ENCODE measurements at regions not wholly inside any gene's neighbourhood (a gene's known extent, or its start where the extent isn't known, plus 50 kb on each side); places are given as distances from the start of the nearest gene placed in this dataset.

DNA sequence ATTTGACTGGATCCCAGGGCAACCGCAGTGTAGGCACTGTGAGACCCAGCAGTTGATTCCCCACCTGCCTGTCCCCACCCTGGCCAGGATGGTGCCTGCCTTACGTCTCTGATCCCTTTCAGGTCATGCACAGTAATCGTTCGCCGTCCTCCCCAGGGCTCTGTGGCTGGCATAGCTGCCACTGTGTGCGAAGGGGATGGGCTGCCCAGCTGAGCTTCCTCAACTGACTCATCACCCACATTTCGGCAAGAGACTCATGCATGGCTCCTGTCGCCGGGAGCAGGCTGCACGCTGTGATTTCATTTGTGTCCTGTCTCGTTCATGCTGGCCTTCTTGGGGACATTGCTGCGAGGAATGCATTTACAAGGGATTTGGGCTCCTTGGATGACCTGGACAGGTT lies 252.4 kb downstream of the KLF6 start:
- TF ChIP-seq, protein P1, sequence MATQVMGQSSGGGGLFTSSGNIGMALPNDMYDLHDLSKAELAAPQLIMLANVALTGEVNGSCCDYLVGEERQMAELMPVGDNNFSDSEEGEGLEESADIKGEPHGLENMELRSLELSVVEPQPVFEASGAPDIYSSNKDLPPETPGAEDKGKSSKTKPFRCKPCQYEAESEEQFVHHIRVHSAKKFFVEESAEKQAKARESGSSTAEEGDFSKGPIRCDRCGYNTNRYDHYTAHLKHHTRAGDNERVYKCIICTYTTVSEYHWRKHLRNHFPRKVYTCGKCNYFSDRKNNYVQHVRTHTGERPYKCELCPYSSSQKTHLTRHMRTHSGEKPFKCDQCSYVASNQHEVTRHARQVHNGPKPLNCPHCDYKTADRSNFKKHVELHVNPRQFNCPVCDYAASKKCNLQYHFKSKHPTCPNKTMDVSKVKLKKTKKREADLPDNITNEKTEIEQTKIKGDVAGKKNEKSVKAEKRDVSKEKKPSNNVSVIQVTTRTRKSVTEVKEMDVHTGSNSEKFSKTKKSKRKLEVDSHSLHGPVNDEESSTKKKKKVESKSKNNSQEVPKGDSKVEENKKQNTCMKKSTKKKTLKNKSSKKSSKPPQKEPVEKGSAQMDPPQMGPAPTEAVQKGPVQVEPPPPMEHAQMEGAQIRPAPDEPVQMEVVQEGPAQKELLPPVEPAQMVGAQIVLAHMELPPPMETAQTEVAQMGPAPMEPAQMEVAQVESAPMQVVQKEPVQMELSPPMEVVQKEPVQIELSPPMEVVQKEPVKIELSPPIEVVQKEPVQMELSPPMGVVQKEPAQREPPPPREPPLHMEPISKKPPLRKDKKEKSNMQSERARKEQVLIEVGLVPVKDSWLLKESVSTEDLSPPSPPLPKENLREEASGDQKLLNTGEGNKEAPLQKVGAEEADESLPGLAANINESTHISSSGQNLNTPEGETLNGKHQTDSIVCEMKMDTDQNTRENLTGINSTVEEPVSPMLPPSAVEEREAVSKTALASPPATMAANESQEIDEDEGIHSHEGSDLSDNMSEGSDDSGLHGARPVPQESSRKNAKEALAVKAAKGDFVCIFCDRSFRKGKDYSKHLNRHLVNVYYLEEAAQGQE (IDR thresholded peaks at IDR 0.05; ENCODE audit: insufficient read depth in 1 of 2, low read depth in 2 of 2, low read length in 2 of 2): no peak
- no peak for TF ChIP-seq FOXP2 (optimal IDR thresholded peaks at IDR 0.05; ENCODE audit: borderline replicate concordance, extremely low read depth, extremely low read length, insufficient read depth)
- TF ChIP-seq SIN3A (IDR thresholded peaks at IDR 0.05; ENCODE audit: borderline replicate concordance, insufficient read depth, low read length): no peak
- TF ChIP-seq TAF1 (IDR thresholded peaks at IDR 0.05; ENCODE audit: borderline replicate concordance, insufficient read depth, low read length): no peak
- no peak for TF ChIP-seq POLR2AphosphoS5 (IDR thresholded peaks at IDR 0.05; ENCODE audit: low read depth, low read length)

DNA sequence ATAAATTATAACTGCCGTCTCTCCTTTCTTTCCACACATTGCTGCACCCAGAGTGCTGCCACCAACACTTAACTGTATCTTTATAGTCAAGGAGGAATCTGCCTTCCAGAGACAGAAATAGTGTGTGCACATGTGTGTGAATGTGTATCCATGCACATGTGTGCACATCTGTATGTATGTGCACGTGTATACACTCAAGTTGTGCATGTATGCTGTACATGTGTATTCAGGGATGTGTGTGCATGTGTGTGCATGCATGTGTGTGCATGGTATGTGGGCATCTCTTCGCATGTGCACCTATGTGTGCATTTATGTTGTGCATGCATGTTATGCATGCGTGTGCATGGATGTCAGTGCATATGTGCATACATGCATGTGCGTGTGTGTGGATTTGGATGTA lies 253.3 kb downstream of the KLF6 start:
- no peak for TF ChIP-seq TAF1 (IDR thresholded peaks at IDR 0.05; ENCODE audit: borderline replicate concordance, insufficient read depth, low read length)
- TF ChIP-seq, protein P1 (IDR thresholded peaks at IDR 0.05; ENCODE audit: insufficient read depth in 1 of 2, low read depth in 2 of 2, low read length in 2 of 2): no peak
- TF ChIP-seq SIN3A (IDR thresholded peaks at IDR 0.05; ENCODE audit: borderline replicate concordance, insufficient read depth, low read length): no peak
- TF ChIP-seq FOXP2 (optimal IDR thresholded peaks at IDR 0.05; ENCODE audit: borderline replicate concordance, extremely low read depth, extremely low read length, insufficient read depth): no peak
- no peak for TF ChIP-seq POLR2AphosphoS5 (IDR thresholded peaks at IDR 0.05; ENCODE audit: low read depth, low read length)

DNA sequence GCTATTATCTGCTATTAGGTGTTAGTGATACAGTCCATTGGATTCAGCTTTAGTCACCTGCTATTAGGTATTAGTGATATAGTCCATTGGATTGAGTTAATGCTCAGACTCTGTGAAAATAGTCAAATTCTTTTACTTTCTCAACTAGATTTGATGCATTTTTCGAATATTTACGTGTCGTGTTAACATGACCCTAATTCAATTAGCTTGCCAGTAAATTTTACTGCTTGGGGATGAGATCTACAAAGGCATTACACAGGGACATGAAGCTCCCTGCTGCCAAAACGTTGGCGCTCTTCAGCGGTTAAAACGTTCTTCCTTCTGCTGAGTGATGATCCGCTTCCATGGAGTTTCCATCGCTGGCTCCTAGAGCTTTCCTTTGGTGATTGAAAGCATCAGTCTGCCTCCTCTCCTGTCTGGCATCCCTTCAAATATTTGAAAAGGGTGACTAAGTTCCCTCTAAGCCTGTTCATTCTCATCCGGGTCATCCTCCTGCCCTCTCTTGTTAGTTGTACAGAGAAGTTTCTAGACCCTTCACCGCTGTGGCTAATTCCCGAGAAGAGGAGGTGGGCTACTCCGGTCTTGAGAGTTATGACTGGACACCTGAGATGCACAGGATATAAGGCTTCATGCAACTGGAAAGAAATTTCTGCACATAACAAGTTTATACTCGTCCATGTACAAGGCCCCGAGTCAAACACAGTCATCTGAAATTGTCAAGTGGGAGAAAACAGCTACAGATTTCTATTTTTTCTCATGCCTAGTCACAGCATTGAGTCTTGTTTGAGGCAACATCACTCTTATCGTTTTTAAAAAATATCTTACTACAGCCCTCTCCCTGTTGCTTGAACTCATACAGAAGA lies 254.0 kb downstream of the KLF6 start:
- TF ChIP-seq FOXP2 (optimal IDR thresholded peaks at IDR 0.05; ENCODE audit: borderline replicate concordance, extremely low read depth, extremely low read length, insufficient read depth): no peak
- TF ChIP-seq SIN3A (IDR thresholded peaks at IDR 0.05; ENCODE audit: borderline replicate concordance, insufficient read depth, low read length): no peak
- TF ChIP-seq, protein P1 (IDR thresholded peaks at IDR 0.05; ENCODE audit: insufficient read depth in 1 of 2, low read depth in 2 of 2, low read length in 2 of 2): no peak
- TF ChIP-seq POLR2AphosphoS5 (IDR thresholded peaks at IDR 0.05; ENCODE audit: low read depth, low read length): no peak
- TF ChIP-seq TAF1 (IDR thresholded peaks at IDR 0.05; ENCODE audit: borderline replicate concordance, insufficient read depth, low read length): no peak

DNA sequence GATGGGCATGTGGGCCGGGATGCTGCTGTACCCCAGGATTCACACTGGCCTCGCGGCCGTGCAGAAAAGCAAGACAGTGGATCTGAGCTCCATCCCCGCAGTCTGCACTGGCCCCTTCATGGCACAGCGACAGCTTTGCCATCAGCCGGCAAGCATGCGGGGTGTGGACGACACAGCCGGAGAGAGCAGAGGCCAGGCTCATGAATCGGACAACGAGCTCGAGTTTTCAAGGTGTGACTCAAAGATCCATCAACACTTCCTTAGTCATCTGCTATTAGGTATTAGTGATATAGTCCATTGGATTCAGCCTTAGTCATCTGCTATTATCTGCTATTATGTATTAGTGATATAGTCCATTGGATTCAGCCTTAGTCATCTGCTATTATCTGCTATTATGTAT lies 254.7 kb downstream of the KLF6 start:
- TF ChIP-seq FOXP2 (optimal IDR thresholded peaks at IDR 0.05; ENCODE audit: borderline replicate concordance, extremely low read depth, extremely low read length, insufficient read depth): no peak
- no peak for TF ChIP-seq POLR2AphosphoS5 (IDR thresholded peaks at IDR 0.05; ENCODE audit: low read depth, low read length)
- TF ChIP-seq SIN3A (IDR thresholded peaks at IDR 0.05; ENCODE audit: borderline replicate concordance, insufficient read depth, low read length): no peak
- TF ChIP-seq, protein P1 (IDR thresholded peaks at IDR 0.05; ENCODE audit: insufficient read depth in 1 of 2, low read depth in 2 of 2, low read length in 2 of 2): no peak
- TF ChIP-seq TAF1 (IDR thresholded peaks at IDR 0.05; ENCODE audit: borderline replicate concordance, insufficient read depth, low read length): no peak
